ENCODE measurements at regions not wholly inside any gene's neighbourhood (a gene's known extent, or its start where the extent isn't known, plus 50 kb on each side); places are given as distances from the start of the nearest gene placed in this dataset.
"Not testable (repeated sequence)": the region's sequence is repeated elsewhere in the genome, so short reads cannot be mapped to it uniquely, and the experiment has no call there.

- FAIRE-seq; H3K4me3 ChIP-seq (replicated peaks in 1 of 3; ENCODE audit: insufficient read depth in 1 of 3, low read depth in 1 of 3, low read length in 3 of 3); H3K9me1 ChIP-seq (replicated peaks; ENCODE audit: control insufficient read depth, extremely low read depth, insufficient read depth, low read length); H3K9ac ChIP-seq (replicated peaks; ENCODE audit: extremely low read depth, insufficient read depth, low read length); intact Hi-C loops (cut with micrococcal nuclease); H3K9me3 ChIP-seq (replicated peaks; ENCODE audit: control insufficient read depth, insufficient read depth, low read length); H3K79me2 ChIP-seq (ENCODE audit: control insufficient read depth, insufficient read depth, low read length); H4K20me1 ChIP-seq (replicated peaks; ENCODE audit: control insufficient read depth, extremely low read depth, insufficient read depth, low read length); H3K27me3 ChIP-seq (ENCODE audit: control insufficient read depth in 2 of 2, insufficient read depth in 2 of 2, low read length in 2 of 2); POLR2A ChIA-PET; H2AFZ ChIP-seq (ENCODE audit: low read depth, low read length); CTCF ChIA-PET; H3K36me3 ChIP-seq (ENCODE audit: control insufficient read depth in 2 of 2, extremely low read depth in 1 of 2, insufficient read depth in 2 of 2, low read length in 2 of 2); H3K4me2 ChIP-seq (ENCODE audit: insufficient read depth, low read length); BruUV-seq (replicated peaks); H3K27ac ChIP-seq (ENCODE audit: insufficient read depth, low read depth, low read length); H3K4me1 ChIP-seq (ENCODE audit: control insufficient read depth, extremely low read depth, insufficient read depth, low read length); dilution Hi-C loops (cut with MboI; ENCODE audit: extremely low pct_ligation_motif_present, low sequenced_read_pairs); DNase-seq (ENCODE audit: low read depth, low spot score): not testable (repeated sequence)
These were observed 2808.9 kb downstream of the RPIA start for GRCh38 chr2:91500246-91500977.

GRCh38 chr2:91500978-91501310, 2809.5 kb downstream of the RPIA start:
- intact Hi-C loops (cut with micrococcal nuclease) = not testable (repeated sequence)

GRCh38 chr2:91501481-91502080, 2810.1 kb downstream of the RPIA start:
- CTCF ChIA-PET; H3K9ac ChIP-seq (replicated peaks; ENCODE audit: extremely low read depth, insufficient read depth, low read length); H2AFZ ChIP-seq (ENCODE audit: low read depth, low read length); H3K79me2 ChIP-seq (ENCODE audit: control insufficient read depth, insufficient read depth, low read length); H3K4me1 ChIP-seq (ENCODE audit: control insufficient read depth, extremely low read depth, insufficient read depth, low read length); DNase-seq (ENCODE audit: low read depth, low spot score); H3K4me2 ChIP-seq (ENCODE audit: insufficient read depth, low read length); H3K27me3 ChIP-seq (ENCODE audit: control insufficient read depth in 2 of 2, insufficient read depth in 2 of 2, low read length in 2 of 2); dilution Hi-C loops (cut with MboI; ENCODE audit: extremely low pct_ligation_motif_present, low sequenced_read_pairs); H4K20me1 ChIP-seq (replicated peaks; ENCODE audit: control insufficient read depth, extremely low read depth, insufficient read depth, low read length); H3K27ac ChIP-seq (ENCODE audit: insufficient read depth, low read depth, low read length); H3K36me3 ChIP-seq (ENCODE audit: control insufficient read depth in 2 of 2, extremely low read depth in 1 of 2, insufficient read depth in 2 of 2, low read length in 2 of 2); H3K9me1 ChIP-seq (replicated peaks; ENCODE audit: control insufficient read depth, extremely low read depth, insufficient read depth, low read length); FAIRE-seq; POLR2A ChIA-PET; H3K4me3 ChIP-seq (replicated peaks in 1 of 3; ENCODE audit: insufficient read depth in 1 of 3, low read depth in 1 of 3, low read length in 3 of 3); intact Hi-C loops (cut with micrococcal nuclease); H3K9me3 ChIP-seq (replicated peaks; ENCODE audit: control insufficient read depth, insufficient read depth, low read length); BruUV-seq (replicated peaks): not testable (repeated sequence)

More at GRCh38 chr2:91500978-91501310, 2809.5 kb downstream of the RPIA start:
- H2AFZ ChIP-seq (ENCODE audit: low read depth, low read length); DNase-seq (ENCODE audit: low read depth, low spot score); H4K20me1 ChIP-seq (replicated peaks; ENCODE audit: control insufficient read depth, extremely low read depth, insufficient read depth, low read length); H3K4me3 ChIP-seq (replicated peaks in 1 of 3; ENCODE audit: insufficient read depth in 1 of 3, low read depth in 1 of 3, low read length in 3 of 3); CTCF ChIA-PET; FAIRE-seq; H3K9me3 ChIP-seq (replicated peaks; ENCODE audit: control insufficient read depth, insufficient read depth, low read length); H3K9ac ChIP-seq (replicated peaks; ENCODE audit: extremely low read depth, insufficient read depth, low read length); dilution Hi-C loops (cut with MboI; ENCODE audit: extremely low pct_ligation_motif_present, low sequenced_read_pairs); H3K4me2 ChIP-seq (ENCODE audit: insufficient read depth, low read length); H3K79me2 ChIP-seq (ENCODE audit: control insufficient read depth, insufficient read depth, low read length); BruUV-seq (replicated peaks); H3K9me1 ChIP-seq (replicated peaks; ENCODE audit: control insufficient read depth, extremely low read depth, insufficient read depth, low read length); H3K36me3 ChIP-seq (ENCODE audit: control insufficient read depth in 2 of 2, extremely low read depth in 1 of 2, insufficient read depth in 2 of 2, low read length in 2 of 2); H3K4me1 ChIP-seq (ENCODE audit: control insufficient read depth, extremely low read depth, insufficient read depth, low read length); H3K27me3 ChIP-seq (ENCODE audit: control insufficient read depth in 2 of 2, insufficient read depth in 2 of 2, low read length in 2 of 2); POLR2A ChIA-PET; H3K27ac ChIP-seq (ENCODE audit: insufficient read depth, low read depth, low read length): not testable (repeated sequence)

DNA sequence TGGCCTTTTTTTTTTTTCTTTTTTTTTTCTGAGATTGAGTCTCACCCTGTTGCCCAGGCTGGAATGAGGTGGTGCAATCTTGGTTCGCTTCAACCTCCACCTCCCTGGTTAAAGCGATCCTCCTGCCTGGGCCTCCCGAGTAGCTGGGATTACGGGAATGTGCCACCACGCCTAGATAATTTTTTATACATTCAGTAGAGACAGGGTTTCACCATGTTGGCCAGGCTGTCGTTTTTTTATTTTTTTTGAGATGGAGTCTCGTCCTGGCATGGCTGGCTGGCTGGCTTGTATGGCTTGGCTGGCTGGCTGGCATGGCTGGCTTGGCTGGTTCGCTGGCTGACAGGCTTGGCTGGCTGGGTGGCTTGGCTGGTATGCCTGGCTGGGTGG, 2812.1 kb downstream of the RPIA start:
- BruUV-seq (replicated peaks); H3K36me3 ChIP-seq (ENCODE audit: control insufficient read depth in 2 of 2, extremely low read depth in 1 of 2, insufficient read depth in 2 of 2, low read length in 2 of 2); POLR2A ChIA-PET; H3K27ac ChIP-seq (ENCODE audit: insufficient read depth, low read depth, low read length); H3K9ac ChIP-seq (replicated peaks; ENCODE audit: extremely low read depth, insufficient read depth, low read length); H3K79me2 ChIP-seq (ENCODE audit: control insufficient read depth, insufficient read depth, low read length); CTCF ChIA-PET; H3K27me3 ChIP-seq (ENCODE audit: control insufficient read depth in 2 of 2, insufficient read depth in 2 of 2, low read length in 2 of 2); intact Hi-C loops (cut with micrococcal nuclease); H4K20me1 ChIP-seq (replicated peaks; ENCODE audit: control insufficient read depth, extremely low read depth, insufficient read depth, low read length); FAIRE-seq; dilution Hi-C loops (cut with MboI; ENCODE audit: extremely low pct_ligation_motif_present, low sequenced_read_pairs); DNase-seq (ENCODE audit: low read depth, low spot score); H3K4me2 ChIP-seq (ENCODE audit: insufficient read depth, low read length); H3K9me3 ChIP-seq (replicated peaks; ENCODE audit: control insufficient read depth, insufficient read depth, low read length); H3K4me1 ChIP-seq (ENCODE audit: control insufficient read depth, extremely low read depth, insufficient read depth, low read length); H3K9me1 ChIP-seq (replicated peaks; ENCODE audit: control insufficient read depth, extremely low read depth, insufficient read depth, low read length); H3K4me3 ChIP-seq (replicated peaks in 1 of 3; ENCODE audit: insufficient read depth in 1 of 3, low read depth in 1 of 3, low read length in 3 of 3); H2AFZ ChIP-seq (ENCODE audit: low read depth, low read length): not testable (repeated sequence)

Data from endothelial cell of umbilical vein (primary cell).